T-cell (primary cell): ENCODE measurements at regions not wholly inside any gene's neighbourhood (a gene's known extent, or its start where the extent isn't known, plus 50 kb on each side); places are given as distances from the start of the nearest gene placed in this dataset.

Source experiments
- ATAC-seq, 4 experiments: fragments of 200-7000 bp in 3 of 4; fragments of 150-1000 bp in 1 of 4; cut with Tn5 transposase; replicated peaks in 1 of 4; 1 replicate in 3 of 4; 2 replicates in 1 of 4; pipeline ENCODE4 v1.10.0; 2021; ENCODE audit warnings: moderate library complexity in 3 of 4, mild to moderate bottlenecking in 2 of 4, moderate number of reproducible peaks in 1 of 4
- CTCF ChIA-PET, 2 donors: fragments of 300-600 bp; sonication (Branson Sonifier 250); formaldehyde crosslinking; loops; one replicate each; lab custom pipeline; 2022; ENCODE audit warnings: antibody characterized with exemption in 2 of 2; lab: Charles Lee
- POLR2A ChIA-PET, 2 donors: fragments of 300-600 bp; sonication (Branson Sonifier 250); formaldehyde crosslinking; loops; one replicate each; lab custom pipeline; 2022; ENCODE audit warnings: antibody characterized with exemption in 2 of 2; lab: Charles Lee
- DNase-seq, 35 experiments: peaks; one replicate each; pipeline versions ENCODE4 v3.0.0 to v3.0.0-alpha.2; 2013 to 2023
- H3K27ac ChIP-seq: one replicate; pipeline ENCODE4 v1.5.1; 2013; ENCODE audit warnings: low read length
- H3K27me3 ChIP-seq, 2 experiments: replicated peaks in 1 of 2; 1 replicate in 1 of 2; 2 replicates in 1 of 2; pipeline versions ENCODE4 v1.6.1 to v1.7.0; 2013; ENCODE audit warnings: low read length in 1 of 2, mixed read lengths in 1 of 2; ENCODE audit not compliant: control insufficient read depth in 2 of 2, insufficient read depth in 2 of 2; ENCODE audit errors: extremely low read depth in 1 of 2
- H3K36me3 ChIP-seq, 2 donors: 1 replicate in 1 of 2; 2 replicates in 1 of 2; pipeline versions ENCODE4 v1.6.1 to v1.7.0; 2013; ENCODE audit warnings: low read length in 1 of 2; ENCODE audit not compliant: control insufficient read depth in 2 of 2, insufficient read depth in 1 of 2; ENCODE audit errors: extremely low read depth in 1 of 2
- H3K4me1 ChIP-seq, 2 experiments: 1 replicate in 1 of 2; 2 replicates in 1 of 2; pipeline versions ENCODE4 v1.6.1 to v1.7.0; 2013; ENCODE audit warnings: low read length in 2 of 2, mixed read lengths in 1 of 2; ENCODE audit not compliant: insufficient read depth in 2 of 2, control insufficient read depth in 1 of 2; ENCODE audit errors: extremely low read depth in 1 of 2
- H3K4me3 ChIP-seq, 2 donors: 1 replicate in 1 of 2; 2 replicates in 1 of 2; pipeline versions ENCODE4 v1.5.1 to v1.7.0; 2013; ENCODE audit warnings: mild to moderate bottlenecking in 2 of 2, low read length in 1 of 2, moderate library complexity in 1 of 2; ENCODE audit not compliant: control insufficient read depth in 1 of 2; ENCODE audit errors: extremely low read depth in 1 of 2
- H3K9me3 ChIP-seq: 2 replicates; pipeline ENCODE4 v1.7.0; 2013
- H3K27ac Mint-ChIP-seq, 2 donors: one replicate each; pipeline ENCODE4 v1.8.0; 2020 to 2021; ENCODE audit warnings: mild to moderate bottlenecking in 2 of 2, mixed read lengths in 2 of 2
- H3K27me3 Mint-ChIP-seq, 2 donors: one replicate each; pipeline ENCODE4 v1.8.0; 2021 to 2022; ENCODE audit warnings: mixed read lengths in 2 of 2
- H3K36me3 Mint-ChIP-seq: one replicate; pipeline ENCODE4 v1.8.0; 2021; ENCODE audit warnings: mixed read lengths
- H3K4me1 Mint-ChIP-seq, 3 donors: one replicate each; pipeline ENCODE4 v1.8.0; 2020 to 2022; ENCODE audit warnings: mixed read lengths in 3 of 3, mild to moderate bottlenecking in 1 of 3
- H3K4me3 Mint-ChIP-seq, 3 donors: one replicate each; pipeline ENCODE4 v1.8.0; 2020 to 2022; ENCODE audit warnings: mild to moderate bottlenecking in 3 of 3, mixed read lengths in 3 of 3, moderate library complexity in 3 of 3
- H3K9me3 Mint-ChIP-seq, 3 donors: one replicate each; pipeline ENCODE4 v1.8.0; 2020 to 2022; ENCODE audit warnings: mixed read lengths in 3 of 3
- WGBS: methylation state at CpG from one replicate; pipeline ENCODE4 v1.1.5; 2013; ENCODE audit warnings: missing lambda C conversion rate; ENCODE audit not compliant: insufficient coverage; 5-methylcytosine and 5-hydroxymethylcytosine counted together

DNA sequence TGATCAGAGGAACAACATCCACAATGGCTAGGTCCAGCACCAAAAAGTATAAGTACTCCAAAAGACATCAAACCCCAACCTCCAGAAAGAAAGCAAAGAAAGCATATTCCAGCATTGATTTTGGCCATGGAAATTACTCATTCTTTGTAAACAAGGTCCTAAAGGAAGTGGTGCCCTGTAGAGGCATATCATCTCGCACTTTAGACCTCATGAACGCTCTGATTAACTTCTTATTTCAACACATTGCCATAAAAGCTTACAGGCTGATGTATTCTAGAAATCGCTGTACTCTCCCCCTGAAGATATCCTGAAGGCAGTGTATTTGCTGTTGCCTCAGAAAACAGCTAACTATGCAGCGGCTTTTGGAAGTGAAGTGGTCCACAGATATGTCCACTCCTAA, 82.7 kb upstream of the TNPO1 start:
- ATAC-seq (no peak), DNase-seq (no peak)
- no peaks in the 10 kb centered on the region for H3K36me3 ChIP-seq
- Mint-ChIP-seq H3K4me1 (no peaks in the 10 kb centered on the region), H3K27ac (no peak overlapping the region), H3K9me3 (peaks cover 0 to 7% (median 1%) of the 10 kb centered on the region in 3 donors), H3K4me3 (no peak overlapping the region), H3K27me3 (peaks cover 5 to 6% of the 10 kb centered on the region in 2 donors), H3K36me3 (no peaks in the 10 kb centered on the region)
- POLR2A ChIA-PET, result no interaction called here
- H3K4me1 ChIP-seq, result no peaks in the 10 kb centered on the region
- CTCF ChIA-PET, result no interaction called here
- no peaks in the 10 kb centered on the region for H3K9me3 ChIP-seq
- no peaks in the 10 kb centered on the region for H3K27me3 ChIP-seq
- no peak overlapping the region for H3K27ac ChIP-seq
- WGBS, result 84% methylated on average over 4 of the region's 4 CpGs
- H3K4me3 ChIP-seq, result no peak overlapping the region

DNA sequence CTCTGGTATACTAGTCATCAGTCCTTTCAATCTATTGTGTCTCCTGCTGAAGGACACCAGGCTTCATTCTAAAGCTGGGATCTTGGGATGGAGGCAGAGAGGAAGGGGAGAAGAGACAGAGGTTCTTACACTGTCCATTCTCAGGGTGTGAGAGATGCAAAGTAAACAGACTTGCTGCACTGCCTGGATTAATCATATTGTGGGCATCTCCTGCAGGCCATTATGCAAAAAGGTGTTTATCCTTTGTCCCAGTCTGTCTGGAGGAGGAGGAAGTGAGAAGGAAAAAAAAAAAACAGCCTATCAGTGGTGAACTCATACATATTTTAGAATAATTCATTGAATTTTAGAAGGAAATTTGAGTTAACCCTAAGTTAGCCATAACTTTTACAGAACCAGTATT, 92.9 kb upstream of the TNPO1 start:
- H3K4me3 Mint-ChIP-seq, result no peak overlapping the region
- ChIA-PET POLR2A (no interaction called here), CTCF (no interaction called here)
- Histone ChIP-seq H3K4me1 (no peaks in the 10 kb centered on the region), H3K27me3 (peaks cover 0 to 10% of the 10 kb centered on the region in 2 experiments), H3K4me3 (no peak overlapping the region), H3K9me3 (no peaks in the 10 kb centered on the region), H3K36me3 (no peaks in the 10 kb centered on the region), H3K27ac (no peak overlapping the region)
- ATAC-seq, result no peak
- H3K27me3 Mint-ChIP-seq, result peaks cover 13 to 16% of the 10 kb centered on the region in 2 donors
- no peak for DNase-seq
- no peak overlapping the region for H3K27ac Mint-ChIP-seq
- no peaks in the 10 kb centered on the region for H3K4me1 Mint-ChIP-seq
- H3K9me3 Mint-ChIP-seq, result peaks cover 0 to under 1% (median 0%) of the 10 kb centered on the region in 3 donors
- no peaks in the 10 kb centered on the region for H3K36me3 Mint-ChIP-seq

DNA sequence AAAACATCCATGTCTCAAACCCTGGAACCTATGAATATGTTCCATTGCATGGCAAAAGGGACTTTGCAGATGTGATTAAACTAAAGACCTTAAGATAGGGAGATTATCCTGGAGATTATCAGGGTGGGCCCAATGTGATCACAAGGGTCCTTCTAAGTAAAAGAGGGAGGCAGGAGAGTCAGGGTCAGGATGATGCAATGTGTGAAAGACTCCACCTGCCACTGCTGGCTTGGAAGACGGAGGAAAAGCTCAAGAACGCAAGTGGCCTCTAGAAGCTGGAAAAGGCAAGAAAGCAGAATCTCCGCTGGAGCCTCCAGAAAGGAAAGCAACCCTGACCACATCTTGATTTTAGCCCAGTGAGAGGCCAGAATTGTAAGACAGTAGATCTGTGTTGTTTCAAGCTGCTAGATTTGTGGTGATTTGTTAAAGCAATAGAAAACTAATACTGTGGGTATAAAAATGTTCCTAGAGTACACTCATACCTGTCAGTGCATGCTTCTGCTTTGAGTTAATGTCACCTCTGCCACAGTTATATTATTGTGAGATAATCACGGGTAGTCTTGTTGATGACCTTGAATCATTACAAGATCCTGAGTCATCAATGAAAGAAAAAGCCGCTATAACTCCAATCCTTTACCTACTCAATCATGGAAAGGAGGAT, 93.5 kb upstream of the TNPO1 start:
- no peaks in the 10 kb centered on the region for H3K4me1 Mint-ChIP-seq
- peaks cover 13 to 16% of the 10 kb centered on the region in 2 donors for H3K27me3 Mint-ChIP-seq
- H3K27ac ChIP-seq, result no peak overlapping the region
- CTCF ChIA-PET, result no interaction called here
- no peaks in the 10 kb centered on the region for H3K9me3 Mint-ChIP-seq
- H3K4me3 Mint-ChIP-seq, result no peak overlapping the region
- no peaks in the 10 kb centered on the region for H3K4me1 ChIP-seq
- no peaks in the 10 kb centered on the region for H3K36me3 ChIP-seq
- DNase-seq (no peak), ATAC-seq (no peak)
- H3K36me3 Mint-ChIP-seq, result no peaks in the 10 kb centered on the region
- H3K27ac Mint-ChIP-seq, result no peak overlapping the region
- 82% methylated on average over 3 of the region's 5 CpGs for WGBS
- POLR2A ChIA-PET, result no interaction called here
- no peaks in the 10 kb centered on the region for H3K9me3 ChIP-seq
- peaks cover 0 to 10% of the 10 kb centered on the region in 2 experiments for H3K27me3 ChIP-seq
- H3K4me3 ChIP-seq, result no peak overlapping the region

DNA sequence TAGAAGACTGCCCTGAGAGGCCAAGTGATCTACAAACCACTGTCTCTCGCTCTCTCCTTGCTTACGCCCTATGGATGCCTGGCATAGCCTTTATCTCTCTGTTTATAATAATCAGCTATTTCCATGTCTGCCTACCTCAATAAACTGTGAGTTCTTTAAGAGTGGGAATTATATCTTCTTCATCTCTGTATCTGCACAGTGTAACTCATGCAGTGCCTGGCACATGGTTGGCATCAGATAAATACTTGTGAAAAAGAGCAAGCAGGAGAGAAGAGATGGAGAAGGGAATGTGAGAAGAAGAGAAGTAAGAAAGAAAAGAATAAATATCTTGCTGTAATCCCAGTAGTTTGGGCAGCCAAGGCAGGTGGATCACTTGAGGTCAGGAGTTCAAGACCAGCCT, 94.6 kb upstream of the TNPO1 start:
- Mint-ChIP-seq H3K9me3 (no peaks in the 10 kb centered on the region), H3K4me1 (no peaks in the 10 kb centered on the region), H3K27me3 (peaks cover 13 to 16% of the 10 kb centered on the region in 2 donors), H3K4me3 (no peak overlapping the region), H3K27ac (no peak overlapping the region), H3K36me3 (no peaks in the 10 kb centered on the region)
- Histone ChIP-seq H3K27ac (no peak overlapping the region), H3K4me3 (no peak overlapping the region), H3K4me1 (no peaks in the 10 kb centered on the region), H3K27me3 (peaks cover 0 to 7% of the 10 kb centered on the region in 2 experiments), H3K9me3 (no peaks in the 10 kb centered on the region), H3K36me3 (no peaks in the 10 kb centered on the region)
- no CpG with 5 or more reads among the region's 2 CpGs for WGBS
- ChIA-PET POLR2A (no interaction called here), CTCF (no interaction called here)
- no peak for DNase-seq
- no peak for ATAC-seq

DNA sequence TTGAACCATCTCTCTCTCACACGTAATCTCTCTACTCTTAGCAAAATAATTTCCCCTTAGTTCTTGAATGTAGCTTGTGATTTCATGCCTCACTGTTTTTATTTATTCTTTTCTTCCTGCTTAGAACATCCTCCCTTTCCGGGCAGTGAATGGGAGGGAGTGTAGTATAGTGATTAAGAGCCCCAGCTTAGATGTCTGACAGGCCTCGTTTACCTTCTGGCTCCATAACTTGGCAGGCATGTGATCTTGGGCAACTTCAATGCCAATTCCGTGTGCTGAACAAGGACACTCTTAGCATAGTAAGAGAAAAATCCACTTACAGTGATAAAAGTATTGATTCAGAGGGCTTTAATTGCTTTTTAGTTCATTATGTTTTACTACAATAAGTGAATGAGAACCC, 96.3 kb upstream of the TNPO1 start:
- no peaks in the 10 kb centered on the region for H3K4me1 Mint-ChIP-seq
- WGBS, result no CpG with 5 or more reads among the region's 4 CpGs

DNA sequence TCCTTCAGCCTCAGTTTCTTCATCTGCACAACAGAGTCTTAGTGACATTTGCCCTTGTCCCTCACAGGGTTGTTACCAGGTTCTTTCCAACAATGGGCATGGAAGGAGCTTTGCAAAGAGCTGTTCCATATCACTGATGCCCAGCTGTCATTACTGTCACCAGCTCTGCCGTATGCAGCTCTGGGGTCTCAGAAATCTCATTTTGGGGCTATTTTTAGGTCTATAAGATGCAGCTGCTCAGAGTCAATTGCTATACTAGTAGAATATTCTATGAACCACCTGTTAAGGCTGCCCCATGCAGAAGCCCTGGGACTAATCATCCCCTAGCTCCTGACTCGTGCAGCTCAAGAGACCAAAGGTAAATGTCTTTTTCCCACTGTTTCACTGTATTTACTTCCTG, 105.1 kb upstream of the TNPO1 start:
- no peak overlapping the region for H3K4me3 ChIP-seq
- H3K27ac ChIP-seq, result no peak overlapping the region
- Mint-ChIP-seq H3K4me1 (no peaks in the 10 kb centered on the region), H3K27ac (no peak overlapping the region), H3K36me3 (no peaks in the 10 kb centered on the region), H3K27me3 (peaks cover 13 to 32% of the 10 kb centered on the region in 2 donors), H3K9me3 (no peaks in the 10 kb centered on the region), H3K4me3 (no peak overlapping the region)
- no peaks in the 10 kb centered on the region for H3K36me3 ChIP-seq
- CTCF ChIA-PET, result no interaction called here
- ATAC-seq (no peak), DNase-seq (no peak)
- peaks cover 0 to 14% of the 10 kb centered on the region in 2 experiments for H3K27me3 ChIP-seq
- H3K9me3 ChIP-seq, result no peaks in the 10 kb centered on the region
- H3K4me1 ChIP-seq, result no peaks in the 10 kb centered on the region
- POLR2A ChIA-PET, result interaction anchor here in 1 of 2 donors (0.6 kb wide), 1 partner anchor 373 kb away, joined by 3 read pairs; no protein-coding TSS in a partner anchor
- 75% methylated on average over 1 of the region's 2 CpGs for WGBS

More for the DNA sequence above, 96.3 kb upstream of the TNPO1 start:
- H3K27me3 ChIP-seq, result peaks cover 0 to 2% of the 10 kb centered on the region in 2 experiments
- Mint-ChIP-seq H3K36me3 (no peaks in the 10 kb centered on the region), H3K27me3 (peaks cover 6 to 14% of the 10 kb centered on the region in 2 donors), H3K9me3 (no peaks in the 10 kb centered on the region), H3K27ac (no peak overlapping the region), H3K4me3 (no peak overlapping the region)
- DNase-seq, result no peak
- H3K4me1 ChIP-seq, result no peaks in the 10 kb centered on the region
- POLR2A ChIA-PET, result interaction anchor here in 1 of 2 donors (0.7 kb wide), 1 partner anchor 247 kb away, joined by 3 read pairs; no protein-coding TSS in a partner anchor
- H3K27ac ChIP-seq, result no peak overlapping the region
- no peak for ATAC-seq
- H3K9me3 ChIP-seq, result no peaks in the 10 kb centered on the region
- CTCF ChIA-PET, result no interaction called here
- H3K36me3 ChIP-seq, result no peaks in the 10 kb centered on the region
- no peak overlapping the region for H3K4me3 ChIP-seq
